ENCODE measurements at regions not wholly inside any gene's neighbourhood (a gene's known extent, or its start where the extent isn't known, plus 50 kb on each side); places are given as distances from the start of the nearest gene placed in this dataset.

GRCh38 chr1:228884615-228885566, 149.6 kb downstream of the RHOU start:
- Histone ChIP-seq H3K27ac (ENCODE audit: low read length) (no peak overlapping the region), H3K4me2 (ENCODE audit: low read length) (no peak overlapping the region), H3K4me3 (ENCODE audit: low read length) (no peak overlapping the region), H3K36me3 (replicated peaks; ENCODE audit: low read depth, low read length) (no peaks in the 10 kb centered on the region), H2AFZ (ENCODE audit: low read depth, low read length) (no peak overlapping the region), H3K4me1 (ENCODE audit: low read length) (no peaks in the 10 kb centered on the region), H3K9ac (ENCODE audit: low read length) (no peak overlapping the region), H3K9me3 (ENCODE audit: insufficient read depth, low read length) (peaks cover 14% of the 10 kb centered on the region), H4K20me1 (ENCODE audit: insufficient read depth, low read length) (no peaks in the 10 kb centered on the region), H3K27me3 (ENCODE audit: low read depth, low read length) (peaks cover 20% of the 10 kb centered on the region), H3K79me2 (ENCODE audit: low read length) (no peaks in the 10 kb centered on the region)
- TF ChIP-seq EZH2phosphoT487 (IDR thresholded peaks at IDR 0.05; ENCODE audit: low read depth) (no peak), CTCF (IDR thresholded peaks at IDR 0.05; ENCODE audit: low read depth, low read length) (no peak)

GRCh38 chr1:228885845-228886244, 150.6 kb downstream of the RHOU start:
- no peak overlapping the region for H2AFZ ChIP-seq (ENCODE audit: low read depth, low read length)
- H4K20me1 ChIP-seq (ENCODE audit: insufficient read depth, low read length): no peaks in the 10 kb centered on the region
- no peak overlapping the region for H3K27ac ChIP-seq (ENCODE audit: low read length)
- no peak overlapping the region for H3K9ac ChIP-seq (ENCODE audit: low read length)
- no peak overlapping the region for H3K4me3 ChIP-seq (ENCODE audit: low read length)
- no peaks in the 10 kb centered on the region for H3K36me3 ChIP-seq (replicated peaks; ENCODE audit: low read depth, low read length)
- H3K4me2 ChIP-seq (ENCODE audit: low read length): no peak overlapping the region
- H3K9me3 ChIP-seq (ENCODE audit: insufficient read depth, low read length): peaks cover 14% of the 10 kb centered on the region
- TF ChIP-seq CTCF (IDR thresholded peaks at IDR 0.05; ENCODE audit: low read depth, low read length) (no peak), EZH2phosphoT487 (IDR thresholded peaks at IDR 0.05; ENCODE audit: low read depth) (no peak)
- peaks cover 29% of the 10 kb centered on the region for H3K27me3 ChIP-seq (ENCODE audit: low read depth, low read length)
- H3K4me1 ChIP-seq (ENCODE audit: low read length): no peaks in the 10 kb centered on the region
- no peaks in the 10 kb centered on the region for H3K79me2 ChIP-seq (ENCODE audit: low read length)

- no peak overlapping the region for H3K9ac ChIP-seq (ENCODE audit: low read length)
- no peaks in the 10 kb centered on the region for H4K20me1 ChIP-seq (ENCODE audit: insufficient read depth, low read length)
- H3K4me3 ChIP-seq (ENCODE audit: low read length): no peak overlapping the region
- peaks cover 14% of the 10 kb centered on the region for H3K9me3 ChIP-seq (ENCODE audit: insufficient read depth, low read length)
- no peaks in the 10 kb centered on the region for H3K4me1 ChIP-seq (ENCODE audit: low read length)
- TF ChIP-seq EZH2phosphoT487 (IDR thresholded peaks at IDR 0.05; ENCODE audit: low read depth) (no peak), CTCF (IDR thresholded peaks at IDR 0.05; ENCODE audit: low read depth, low read length) (no peak)
- no peak overlapping the region for H3K4me2 ChIP-seq (ENCODE audit: low read length)
- no peaks in the 10 kb centered on the region for H3K36me3 ChIP-seq (replicated peaks; ENCODE audit: low read depth, low read length)
- H3K27ac ChIP-seq (ENCODE audit: low read length): no peak overlapping the region
- no peak overlapping the region for H2AFZ ChIP-seq (ENCODE audit: low read depth, low read length)
- H3K79me2 ChIP-seq (ENCODE audit: low read length): no peaks in the 10 kb centered on the region
- H3K27me3 ChIP-seq (ENCODE audit: low read depth, low read length): peaks cover 36% of the 10 kb centered on the region
These were observed 151.8 kb downstream of the RHOU start for GRCh38 chr1:228887101-228887500.

GRCh38 chr1:228887960-228888359, 152.7 kb downstream of the RHOU start:
- H3K27ac ChIP-seq (ENCODE audit: low read length): no peak overlapping the region
- no peak overlapping the region for H3K9ac ChIP-seq (ENCODE audit: low read length)
- H4K20me1 ChIP-seq (ENCODE audit: insufficient read depth, low read length): no peaks in the 10 kb centered on the region
- H2AFZ ChIP-seq (ENCODE audit: low read depth, low read length): no peak overlapping the region
- no peak overlapping the region for H3K4me2 ChIP-seq (ENCODE audit: low read length)
- TF ChIP-seq CTCF (IDR thresholded peaks at IDR 0.05; ENCODE audit: low read depth, low read length) (no peak), EZH2phosphoT487 (IDR thresholded peaks at IDR 0.05; ENCODE audit: low read depth) (no peak)
- peaks cover 14% of the 10 kb centered on the region for H3K9me3 ChIP-seq (ENCODE audit: insufficient read depth, low read length)
- no peak overlapping the region for H3K4me3 ChIP-seq (ENCODE audit: low read length)
- H3K36me3 ChIP-seq (replicated peaks; ENCODE audit: low read depth, low read length): no peaks in the 10 kb centered on the region
- peaks cover 36% of the 10 kb centered on the region for H3K27me3 ChIP-seq (ENCODE audit: low read depth, low read length)
- H3K4me1 ChIP-seq (ENCODE audit: low read length): no peaks in the 10 kb centered on the region
- no peaks in the 10 kb centered on the region for H3K79me2 ChIP-seq (ENCODE audit: low read length)

Data from OCI-LY3 (cell line).